ENCODE measurements at regions not wholly inside any gene's neighbourhood (a gene's known extent, or its start where the extent isn't known, plus 50 kb on each side); places are given as distances from the start of the nearest gene placed in this dataset.
"Not testable (repeated sequence)": the region's sequence is repeated elsewhere in the genome, so short reads cannot be mapped to it uniquely, and the experiment has no call there.

DNA sequence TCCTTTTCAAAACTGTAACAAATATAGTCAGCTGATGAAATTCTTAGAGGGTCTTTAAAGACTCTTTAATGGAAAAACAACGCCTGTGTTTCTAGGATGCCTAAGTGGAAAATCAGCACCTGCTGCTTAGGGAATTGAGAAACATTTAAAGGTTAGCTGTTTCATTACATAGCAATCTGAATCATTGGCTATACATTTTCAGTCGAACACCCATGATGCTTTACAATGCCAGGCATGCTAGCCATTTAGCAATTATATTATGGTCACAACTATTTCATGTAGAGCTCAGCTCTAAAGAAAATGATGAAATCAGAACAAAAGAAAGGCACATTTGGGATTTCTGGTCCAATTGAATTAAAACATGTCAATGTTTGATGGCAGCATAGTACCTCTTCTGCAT lies 270.3 kb upstream of the SYNCRIP start:
- CTCF ChIA-PET, result no interaction called here
- no peaks in the 10 kb centered on the region for H3K4me1 ChIP-seq (ENCODE audit: control insufficient read depth in 1 of 2, extremely low read depth in 1 of 2, insufficient read depth in 2 of 2, low read length in 2 of 2)
- H3K4me3 ChIP-seq (ENCODE audit: control insufficient read depth in 1 of 2, extremely low read depth in 1 of 2, low read length in 1 of 2), result no peak overlapping the region
- no peaks in the 10 kb centered on the region for H3K9me3 ChIP-seq
- peaks cover 0 to 2% (median 0%) of the 10 kb centered on the region in 3 donors for H3K9me3 Mint-ChIP-seq
- POLR2A ChIA-PET, result no interaction called here
- no peaks in the 10 kb centered on the region for H3K36me3 ChIP-seq (ENCODE audit: control insufficient read depth in 2 of 2, extremely low read depth in 1 of 2, insufficient read depth in 1 of 2, low read length in 1 of 2)
- peaks cover 2 to 7% of the 10 kb centered on the region in 2 donors for H3K27me3 Mint-ChIP-seq
- no peak overlapping the region for H3K4me3 Mint-ChIP-seq
- no peaks in the 10 kb centered on the region for H3K36me3 Mint-ChIP-seq
- H3K27ac Mint-ChIP-seq, result no peak overlapping the region
- no peak overlapping the region for H3K27ac ChIP-seq (ENCODE audit: low read length)
- H3K27me3 ChIP-seq (replicated peaks in 1 of 2; ENCODE audit: control insufficient read depth in 2 of 2, extremely low read depth in 1 of 2, insufficient read depth in 2 of 2, low read length in 1 of 2), result peaks cover 0 to 16% of the 10 kb centered on the region in 2 experiments
- ATAC-seq (replicated peaks in 1 of 4) (no peak), DNase-seq (no peak)
- no peaks in the 10 kb centered on the region for H3K4me1 Mint-ChIP-seq
- WGBS (ENCODE audit: insufficient coverage), result no CpG with 5 or more reads among the region's 2 CpGs

DNA sequence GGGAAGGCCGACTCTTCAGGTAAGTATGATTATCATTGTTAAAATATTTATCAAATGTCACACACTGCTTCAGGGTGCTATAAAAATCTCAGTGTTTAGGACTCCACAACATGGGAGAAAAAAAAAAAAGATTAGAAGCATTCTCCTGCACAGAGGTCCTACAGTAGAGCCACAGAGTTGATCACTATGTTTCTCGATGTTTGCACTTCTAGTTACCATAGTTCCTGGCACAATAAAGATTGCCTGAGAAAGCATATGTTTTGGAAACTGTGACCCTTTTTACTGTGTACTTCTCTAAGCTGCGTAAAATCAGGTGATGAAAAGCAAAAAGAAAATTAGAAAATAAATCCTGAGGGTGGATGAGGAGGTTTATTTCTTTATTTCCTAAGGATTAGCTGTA lies 269.9 kb upstream of the SYNCRIP start:
- Mint-ChIP-seq H3K4me1 (no peaks in the 10 kb centered on the region), H3K27ac (no peak overlapping the region), H3K4me3 (no peak overlapping the region), H3K9me3 (peaks cover 0 to 6% (median 0%) of the 10 kb centered on the region in 3 donors), H3K27me3 (peaks cover 3 to 9% of the 10 kb centered on the region in 2 donors), H3K36me3 (no peaks in the 10 kb centered on the region)
- no peaks in the 10 kb centered on the region for H3K4me1 ChIP-seq (ENCODE audit: control insufficient read depth in 1 of 2, extremely low read depth in 1 of 2, insufficient read depth in 2 of 2, low read length in 2 of 2)
- H3K27ac ChIP-seq (ENCODE audit: low read length), result no peak overlapping the region
- ATAC-seq (replicated peaks in 1 of 4), result no peak
- no peak overlapping the region for H3K4me3 ChIP-seq (ENCODE audit: control insufficient read depth in 1 of 2, extremely low read depth in 1 of 2, low read length in 1 of 2)
- POLR2A ChIA-PET, result no interaction called here
- 71% methylated on average over 1 of the region's 3 CpGs for WGBS (ENCODE audit: insufficient coverage)
- H3K27me3 ChIP-seq (replicated peaks in 1 of 2; ENCODE audit: control insufficient read depth in 2 of 2, extremely low read depth in 1 of 2, insufficient read depth in 2 of 2, low read length in 1 of 2), result peaks cover 0 to 16% of the 10 kb centered on the region in 2 experiments
- no peaks in the 10 kb centered on the region for H3K36me3 ChIP-seq (ENCODE audit: control insufficient read depth in 2 of 2, extremely low read depth in 1 of 2, insufficient read depth in 1 of 2, low read length in 1 of 2)
- no peak for DNase-seq
- CTCF ChIA-PET, result no interaction called here
- no peaks in the 10 kb centered on the region for H3K9me3 ChIP-seq

DNA sequence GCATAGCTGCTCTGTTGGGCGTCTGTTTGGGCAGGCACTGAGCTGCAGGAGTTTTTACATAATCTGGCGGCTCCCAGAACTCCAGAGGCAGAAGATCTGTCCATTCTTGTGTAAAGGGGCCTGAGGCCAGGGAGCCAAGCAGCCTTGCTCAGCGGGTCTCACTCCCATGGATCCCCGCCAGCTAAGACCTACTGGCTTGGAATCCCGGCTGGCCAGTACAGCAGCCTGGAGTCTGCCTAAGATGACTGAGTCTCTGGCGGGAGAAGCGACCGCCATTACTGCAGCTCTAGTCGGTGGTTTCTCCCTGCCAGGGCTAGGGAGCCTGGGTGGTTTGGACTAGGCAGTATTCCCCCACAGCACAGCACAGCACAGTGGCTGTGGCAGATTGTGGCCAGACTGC lies 268.4 kb upstream of the SYNCRIP start:
- H3K4me3 ChIP-seq (ENCODE audit: control insufficient read depth in 1 of 2, extremely low read depth in 1 of 2, low read length in 1 of 2), result no peak overlapping the region
- CTCF ChIA-PET, result no interaction called here
- peaks cover 0 to 16% of the 10 kb centered on the region in 2 experiments for H3K27me3 ChIP-seq (replicated peaks in 1 of 2; ENCODE audit: control insufficient read depth in 2 of 2, extremely low read depth in 1 of 2, insufficient read depth in 2 of 2, low read length in 1 of 2)
- H3K4me1 Mint-ChIP-seq, result no peaks in the 10 kb centered on the region
- peaks cover 7 to 18% of the 10 kb centered on the region in 2 donors for H3K27me3 Mint-ChIP-seq
- 89% methylated on average over 7 of the region's 9 CpGs for WGBS (ENCODE audit: insufficient coverage)
- H3K4me3 Mint-ChIP-seq, result no peak overlapping the region
- no peaks in the 10 kb centered on the region for H3K4me1 ChIP-seq (ENCODE audit: control insufficient read depth in 1 of 2, extremely low read depth in 1 of 2, insufficient read depth in 2 of 2, low read length in 2 of 2)
- H3K27ac ChIP-seq (ENCODE audit: low read length), result no peak overlapping the region
- no peaks in the 10 kb centered on the region for H3K9me3 ChIP-seq
- no peaks in the 10 kb centered on the region for H3K36me3 ChIP-seq (ENCODE audit: control insufficient read depth in 2 of 2, extremely low read depth in 1 of 2, insufficient read depth in 1 of 2, low read length in 1 of 2)
- no peak for DNase-seq
- no peak for ATAC-seq (replicated peaks in 1 of 4)
- no peaks in the 10 kb centered on the region for H3K36me3 Mint-ChIP-seq
- POLR2A ChIA-PET, result no interaction called here
- peaks cover 0 to 17% (median 0%) of the 10 kb centered on the region in 3 donors for H3K9me3 Mint-ChIP-seq
- H3K27ac Mint-ChIP-seq, result no peak overlapping the region

DNA sequence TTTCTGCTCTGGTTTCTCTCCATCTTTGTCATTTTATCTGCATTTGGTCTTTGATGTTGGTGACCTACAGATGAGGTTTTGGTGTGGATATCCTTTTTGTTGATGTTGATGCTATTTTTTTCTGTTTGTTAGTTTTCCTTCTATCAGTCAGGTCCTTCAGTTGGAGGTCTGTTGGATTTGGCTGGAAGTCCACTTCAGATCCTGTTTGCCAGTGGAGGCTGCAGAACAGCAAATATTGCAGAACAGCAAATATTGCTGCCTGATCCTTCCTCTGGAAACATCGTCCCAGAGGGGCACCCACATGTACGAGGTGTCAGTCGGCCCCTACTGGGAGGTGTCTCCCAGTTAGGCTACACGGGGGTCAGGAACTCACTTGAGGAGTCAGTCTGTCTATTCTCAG lies 265.4 kb upstream of the SYNCRIP start:
- WGBS (ENCODE audit: insufficient coverage), result 84% methylated on average over 4 of the region's 4 CpGs
- not testable (repeated sequence) for H3K36me3 Mint-ChIP-seq

DNA sequence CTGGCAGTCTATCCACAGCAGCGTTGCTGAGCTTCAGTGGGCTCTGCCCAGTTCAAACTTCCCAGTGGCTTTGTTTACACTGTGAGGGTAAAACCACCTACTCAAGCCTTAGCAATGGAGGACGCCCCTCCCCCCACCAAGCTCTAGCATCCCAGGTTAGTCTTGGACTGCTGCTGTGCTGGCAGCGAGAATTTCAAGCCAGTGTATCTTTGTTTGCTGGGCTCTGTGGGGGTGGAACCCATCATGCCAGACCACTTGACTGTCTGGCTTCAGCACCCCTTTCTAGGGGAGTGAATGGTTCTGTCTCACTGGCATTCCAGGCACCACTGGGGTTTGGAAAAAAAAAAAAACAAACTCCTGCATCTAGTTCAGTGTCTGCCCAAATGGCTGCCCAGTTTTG lies 249.7 kb upstream of the SYNCRIP start:
- CTCF ChIA-PET, result no interaction called here
- Histone ChIP-seq H3K4me1 (ENCODE audit: control insufficient read depth in 1 of 2, extremely low read depth in 1 of 2, insufficient read depth in 2 of 2, low read length in 2 of 2) (no peaks in the 10 kb centered on the region), H3K4me3 (ENCODE audit: control insufficient read depth in 1 of 2, extremely low read depth in 1 of 2, low read length in 1 of 2) (no peak overlapping the region), H3K36me3 (ENCODE audit: control insufficient read depth in 2 of 2, extremely low read depth in 1 of 2, insufficient read depth in 1 of 2, low read length in 1 of 2) (no peaks in the 10 kb centered on the region), H3K9me3 (no peaks in the 10 kb centered on the region), H3K27ac (ENCODE audit: low read length) (no peak overlapping the region), H3K27me3 (replicated peaks in 1 of 2; ENCODE audit: control insufficient read depth in 2 of 2, extremely low read depth in 1 of 2, insufficient read depth in 2 of 2, low read length in 1 of 2) (no peaks in the 10 kb centered on the region)
- WGBS (ENCODE audit: insufficient coverage), result 50% methylated on average over 1 of the region's 3 CpGs
- DNase-seq (no peak), ATAC-seq (replicated peaks in 1 of 4) (no peak)
- H3K4me3 Mint-ChIP-seq, result no peak overlapping the region
- POLR2A ChIA-PET, result no interaction called here
- H3K27ac Mint-ChIP-seq, result no peak overlapping the region
- H3K27me3 Mint-ChIP-seq, result no peaks in the 10 kb centered on the region
- peaks cover 3 to 23% (median 17%) of the 10 kb centered on the region in 3 donors for H3K9me3 Mint-ChIP-seq
- H3K36me3 Mint-ChIP-seq, result no peaks in the 10 kb centered on the region
- no peaks in the 10 kb centered on the region for H3K4me1 Mint-ChIP-seq

More for the DNA sequence above, 265.4 kb upstream of the SYNCRIP start:
- H3K27ac Mint-ChIP-seq; H3K36me3 ChIP-seq (ENCODE audit: control insufficient read depth in 2 of 2, extremely low read depth in 1 of 2, insufficient read depth in 1 of 2, low read length in 1 of 2); H3K27ac ChIP-seq (ENCODE audit: low read length); H3K4me3 Mint-ChIP-seq; CTCF ChIA-PET; POLR2A ChIA-PET; ATAC-seq (replicated peaks in 1 of 4); H3K4me1 Mint-ChIP-seq; DNase-seq; H3K4me3 ChIP-seq (ENCODE audit: control insufficient read depth in 1 of 2, extremely low read depth in 1 of 2, low read length in 1 of 2); H3K4me1 ChIP-seq (ENCODE audit: control insufficient read depth in 1 of 2, extremely low read depth in 1 of 2, insufficient read depth in 2 of 2, low read length in 2 of 2); H3K9me3 ChIP-seq: not testable (repeated sequence)
- peaks cover 0 to 14% of the 10 kb centered on the region in 2 experiments for H3K27me3 ChIP-seq (replicated peaks in 1 of 2; ENCODE audit: control insufficient read depth in 2 of 2, extremely low read depth in 1 of 2, insufficient read depth in 2 of 2, low read length in 1 of 2)
- peaks cover 7 to 21% of the 10 kb centered on the region in 2 donors for H3K27me3 Mint-ChIP-seq
- peaks cover 0 to 21% (median 0%) of the 10 kb centered on the region in 3 donors for H3K9me3 Mint-ChIP-seq

DNA sequence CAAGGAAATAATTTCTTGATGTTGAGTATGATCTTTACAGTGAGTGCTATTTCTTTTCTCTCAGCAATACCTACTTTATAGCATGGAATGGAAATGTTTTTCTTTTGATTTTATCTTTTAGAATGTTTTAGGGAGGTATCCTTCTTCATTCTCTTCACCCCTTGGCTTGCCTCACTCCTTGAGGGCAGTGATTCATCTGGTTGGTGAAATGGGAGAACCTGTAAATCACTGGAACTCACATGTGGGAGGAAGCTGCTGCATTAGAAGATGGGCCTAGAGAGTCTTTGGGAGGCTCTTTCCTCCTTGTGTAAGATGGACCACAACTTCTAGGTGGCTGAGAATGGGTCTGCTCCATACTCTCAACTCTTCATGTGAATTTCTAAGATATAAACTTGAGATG lies 244.8 kb upstream of the SYNCRIP start:
- ATAC-seq (replicated peaks in 1 of 4), result no peak
- peaks cover 5 to 10% of the 10 kb centered on the region in 2 donors for H3K27me3 Mint-ChIP-seq
- Histone ChIP-seq H3K27ac (ENCODE audit: low read length) (no peak overlapping the region), H3K4me3 (ENCODE audit: control insufficient read depth in 1 of 2, extremely low read depth in 1 of 2, low read length in 1 of 2) (no peak overlapping the region), H3K36me3 (ENCODE audit: control insufficient read depth in 2 of 2, extremely low read depth in 1 of 2, insufficient read depth in 1 of 2, low read length in 1 of 2) (no peaks in the 10 kb centered on the region), H3K4me1 (ENCODE audit: control insufficient read depth in 1 of 2, extremely low read depth in 1 of 2, insufficient read depth in 2 of 2, low read length in 2 of 2) (no peaks in the 10 kb centered on the region), H3K9me3 (no peaks in the 10 kb centered on the region), H3K27me3 (replicated peaks in 1 of 2; ENCODE audit: control insufficient read depth in 2 of 2, extremely low read depth in 1 of 2, insufficient read depth in 2 of 2, low read length in 1 of 2) (no peaks in the 10 kb centered on the region)
- no peak for DNase-seq
- POLR2A ChIA-PET, result no interaction called here
- no peak overlapping the region for H3K4me3 Mint-ChIP-seq
- no peaks in the 10 kb centered on the region for H3K36me3 Mint-ChIP-seq
- H3K4me1 Mint-ChIP-seq, result no peaks in the 10 kb centered on the region
- CTCF ChIA-PET, result no interaction called here
- peaks cover 3 to 16% (median 10%) of the 10 kb centered on the region in 3 donors for H3K9me3 Mint-ChIP-seq
- H3K27ac Mint-ChIP-seq, result no peak overlapping the region

DNA sequence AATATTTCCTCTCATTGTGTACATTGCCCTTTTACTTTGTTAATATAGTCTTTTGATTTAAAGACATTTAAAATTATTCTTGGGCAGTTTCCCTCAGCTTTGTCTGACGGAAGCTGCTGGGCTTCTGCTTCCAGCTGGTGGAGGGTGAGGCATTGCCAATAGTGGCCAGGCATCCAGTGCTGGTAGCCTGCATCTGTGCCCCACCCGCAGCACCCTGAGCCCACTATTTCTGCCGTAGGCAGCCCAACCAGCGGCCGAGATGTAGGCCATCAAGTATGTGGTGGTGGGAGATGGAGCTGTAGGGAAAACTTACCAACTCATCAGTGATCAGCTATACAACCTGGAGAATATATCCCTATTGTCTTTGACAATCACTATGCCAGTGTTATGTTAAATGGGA lies 226.0 kb upstream of the SYNCRIP start:
- Mint-ChIP-seq H3K27me3 (no peaks in the 10 kb centered on the region), H3K9me3 (peaks cover 0 to 3% (median 1%) of the 10 kb centered on the region in 3 donors), H3K4me1 (no peaks in the 10 kb centered on the region), H3K36me3 (no peaks in the 10 kb centered on the region), H3K27ac (no peak overlapping the region), H3K4me3 (no peak overlapping the region)
- Histone ChIP-seq H3K4me3 (ENCODE audit: control insufficient read depth in 1 of 2, extremely low read depth in 1 of 2, low read length in 1 of 2) (no peak overlapping the region), H3K4me1 (ENCODE audit: control insufficient read depth in 1 of 2, extremely low read depth in 1 of 2, insufficient read depth in 2 of 2, low read length in 2 of 2) (peaks cover 0 to 3% of the 10 kb centered on the region in 2 experiments), H3K27me3 (replicated peaks in 1 of 2; ENCODE audit: control insufficient read depth in 2 of 2, extremely low read depth in 1 of 2, insufficient read depth in 2 of 2, low read length in 1 of 2) (peaks cover 0 to 3% of the 10 kb centered on the region in 2 experiments), H3K9me3 (no peaks in the 10 kb centered on the region), H3K27ac (ENCODE audit: low read length) (no peak overlapping the region), H3K36me3 (ENCODE audit: control insufficient read depth in 2 of 2, extremely low read depth in 1 of 2, insufficient read depth in 1 of 2, low read length in 1 of 2) (no peaks in the 10 kb centered on the region)
- ChIA-PET POLR2A (no interaction called here), CTCF (no interaction called here)
- no peak for ATAC-seq (replicated peaks in 1 of 4)
- no peak for DNase-seq
- 88% methylated on average over 1 of the region's 5 CpGs for WGBS (ENCODE audit: insufficient coverage)
